ENCODE measurements at regions not wholly inside any gene's neighbourhood (a gene's known extent, or its start where the extent isn't known, plus 50 kb on each side); places are given as distances from the start of the nearest gene placed in this dataset.

DNA sequence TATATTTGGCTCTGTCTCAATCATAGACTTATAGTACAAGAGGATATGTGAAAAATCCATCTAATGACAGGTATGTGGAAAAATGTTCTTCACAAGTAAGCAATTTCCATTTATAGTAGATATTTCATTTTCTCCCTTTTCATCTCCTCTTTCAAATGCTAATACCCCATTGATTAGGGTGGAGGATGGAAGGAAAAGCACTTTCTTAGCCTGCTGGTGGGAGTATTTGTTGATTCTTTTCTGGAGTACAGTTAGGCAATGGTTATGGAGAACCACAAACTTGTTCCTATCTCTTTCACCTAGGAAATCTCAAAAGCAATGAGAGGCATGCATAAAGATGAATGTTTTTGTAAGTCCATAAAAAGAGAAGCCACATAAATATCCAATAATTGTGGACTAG lies 108.0 kb upstream of the CREB5 start:
- no peak overlapping the region for H3K4me2 ChIP-seq (ENCODE audit: insufficient read depth in 1 of 2, low read depth in 2 of 2, low read length in 2 of 2)
- H2AFZ ChIP-seq (ENCODE audit: low read length) = no peak overlapping the region
- no peak overlapping the region for H3K27ac ChIP-seq (ENCODE audit: low read depth, low read length)
- no peak overlapping the region for H3K23ac ChIP-seq (ENCODE audit: insufficient read length)
- H3K23me2 ChIP-seq (ENCODE audit: low read depth, low read length) = no peaks in the 10 kb centered on the region
- no peak overlapping the region for H3K4ac ChIP-seq (replicated peaks; ENCODE audit: insufficient read length, low read depth, low read length)
- H3K56ac ChIP-seq (replicated peaks; ENCODE audit: insufficient read length, low read depth, low read length) = no peak overlapping the region
- FAIRE-seq = peak; percentile 39
- no peak overlapping the region for H3K9ac ChIP-seq (replicated peaks in 1 of 4; ENCODE audit: extremely low read depth in 1 of 4, low read depth in 3 of 4, low read length in 3 of 4)
- H4K20me1 ChIP-seq (replicated peaks in 1 of 2; ENCODE audit: control insufficient read depth in 1 of 2, insufficient read depth in 2 of 2, low read length in 2 of 2) = no peaks in the 10 kb centered on the region
- 0 out of 7 replicates have a peak, but pooled peaks cover 0 to 2% (median 0%) of the 10 kb centered on the region in 4 experiments for H3K27me3 ChIP-seq (replicated peaks in 1 of 4; ENCODE audit: control insufficient read depth in 3 of 4, extremely low read depth in 1 of 4, insufficient read depth in 3 of 4, low read length in 3 of 4)
- CTCF ChIA-PET (ENCODE audit: partially characterized antibody) = interaction anchor here (1.0 to 2.4 kb wide), 3 partner anchors 13 to 59 kb away, joined by 4 to 6 read pairs (median 6); no protein-coding TSS in a partner anchor
- H3K14ac ChIP-seq (ENCODE audit: insufficient read length) = no peak overlapping the region
- H3K9me3 ChIP-seq (ENCODE audit: insufficient read depth in 2 of 2, low read depth in 1 of 2, low read length in 1 of 2) = no peaks in the 10 kb centered on the region
- no peak overlapping the region for H2BK15ac ChIP-seq (ENCODE audit: low read length)
- no peak overlapping the region for H2BK12ac ChIP-seq (ENCODE audit: low read depth, low read length)
- H2BK5ac ChIP-seq (ENCODE audit: low read depth, low read length) = no peak overlapping the region
- H3K4me1 ChIP-seq (replicated peaks in 1 of 4; ENCODE audit: control insufficient read depth in 3 of 4, insufficient read depth in 4 of 4, low read length in 3 of 4) = peaks cover 0 to 5% (median 0%) of the 10 kb centered on the region in 4 experiments; a peak in 1 of 7 replicates
- H2BK20ac ChIP-seq (ENCODE audit: low read length) = no peak overlapping the region
- POLR2A ChIA-PET (ENCODE audit: partially characterized antibody) = no interaction called here
- H2AK5ac ChIP-seq (ENCODE audit: low read depth, low read length) = no peak overlapping the region
- no peak overlapping the region for H2BK120ac ChIP-seq (replicated peaks; ENCODE audit: low read depth, low read length)
- no peak overlapping the region for H3K4me3 ChIP-seq (ENCODE audit: extremely low read depth in 1 of 4, insufficient read depth in 2 of 4, low read depth in 3 of 4, low read length in 4 of 4)
- H4K5ac ChIP-seq (ENCODE audit: insufficient read length, low read depth, low read length) = no peak overlapping the region
- DNase-seq (ENCODE audit: low read depth in 1 of 2, low spot score in 2 of 2) = no peak
- no peak overlapping the region for H3K18ac ChIP-seq (ENCODE audit: extremely low read depth, low read length)
- H3K79me2 ChIP-seq (ENCODE audit: control insufficient read depth in 1 of 2, insufficient read depth in 2 of 2, low read length in 2 of 2) = no peaks in the 10 kb centered on the region
- H3K79me1 ChIP-seq (ENCODE audit: low read depth, low read length) = no peaks in the 10 kb centered on the region
- H3K36me3 ChIP-seq (ENCODE audit: control insufficient read depth in 2 of 4, insufficient read depth in 4 of 4, low read length in 3 of 4) = no peaks in the 10 kb centered on the region
- no peak overlapping the region for H4K91ac ChIP-seq (replicated peaks; ENCODE audit: insufficient read length, low read length)
- no peak overlapping the region for H4K8ac ChIP-seq (ENCODE audit: extremely low read depth, insufficient read depth, low read length)
- no peak for TF ChIP-seq NANOG (IDR thresholded peaks at IDR 0.05; ENCODE audit: insufficient read depth, low read depth, low read length, poor library complexity, severe bottlenecking)
- no peak for TF ChIP-seq CHD2 (IDR thresholded peaks at IDR 0.05; ENCODE audit: low read length)
- TF ChIP-seq RAD21 (IDR thresholded peaks at IDR 0.05 in 1 of 2, conservative IDR thresholded peaks at IDR 0.05 in 1 of 2; ENCODE audit: low read depth in 2 of 2, low read length in 2 of 2) = no peak
- no peak for TF ChIP-seq TEAD4 (IDR thresholded peaks at IDR 0.05; ENCODE audit: low read depth, low read length)
- no peak for TF ChIP-seq SIRT6 (IDR thresholded peaks at IDR 0.05; ENCODE audit: low read length)
- TF ChIP-seq SRF (IDR thresholded peaks at IDR 0.05; ENCODE audit: low read depth, low read length) = no peak
- no peak for TF ChIP-seq KDM5A (IDR thresholded peaks at IDR 0.05; ENCODE audit: low read length)
- TF ChIP-seq SP2 (IDR thresholded peaks at IDR 0.05; ENCODE audit: low read length) = no peak
- TF ChIP-seq BCL11A (IDR thresholded peaks at IDR 0.05; ENCODE audit: low read depth in 2 of 2, low read length in 2 of 2) = no peak
- TF ChIP-seq, protein P1, sequence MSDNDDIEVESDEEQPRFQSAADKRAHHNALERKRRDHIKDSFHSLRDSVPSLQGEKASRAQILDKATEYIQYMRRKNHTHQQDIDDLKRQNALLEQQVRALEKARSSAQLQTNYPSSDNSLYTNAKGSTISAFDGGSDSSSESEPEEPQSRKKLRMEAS (IDR thresholded peaks at IDR 0.05) = no peak
- no peak for TF ChIP-seq RXRA (IDR thresholded peaks at IDR 0.05; ENCODE audit: insufficient read depth, low read depth, low read length)
- TF ChIP-seq NRF1 (IDR thresholded peaks at IDR 0.05; ENCODE audit: low read depth, low read length) = no peak
- no peak for TF ChIP-seq JUN (IDR thresholded peaks at IDR 0.05; ENCODE audit: low read depth, low read length)
- no peak for TF ChIP-seq TBP (IDR thresholded peaks at IDR 0.05; ENCODE audit: low read depth, low read length)
- TF ChIP-seq FOSL1 (IDR thresholded peaks at IDR 0.05; ENCODE audit: insufficient read depth, low read depth, low read length) = no peak

Data from H1 (cell line).